GM12878 (cell line): ENCODE measurements at regions not wholly inside any gene's neighbourhood (a gene's known extent, or its start where the extent isn't known, plus 50 kb on each side); places are given as distances from the start of the nearest gene placed in this dataset.

ENCODE experiments used
- ATAC-seq: fragments of 200-7000 bp; cut with Tn5 transposase; 3 replicates; pipeline ENCODE4 v1.9.1; 2020; ENCODE audit warnings: mild to moderate bottlenecking, moderate library complexity
- BruUV-seq: library from RNA; stranded (reverse); fragments of 400-500 nt; replicated peaks from 2 replicates; lab custom pipeline; 2021; lab: Mats Ljungman, UMichigan
- CTCF ChIA-PET: fragments of 300-600 bp; sonication (Branson Sonifier 250); formaldehyde crosslinking; extraction: SDS; loops from one replicate; lab custom pipeline; 2021; ENCODE audit warnings: inconsistent platforms; lab: Yijun Ruan, JAX
- POLR2A ChIA-PET: fragments of 350-600 bp; formaldehyde crosslinking; extraction: SDS; loops from one replicate; lab custom pipeline; 2021; ENCODE audit warnings: inconsistent platforms; lab: Charles Lee
- RAD21 ChIA-PET: fragments of 300-600 bp; sonication (Branson Sonifier 250); formaldehyde crosslinking; loops from one replicate; lab custom pipeline; 2023; ENCODE audit warnings: antibody characterized with exemption; ENCODE audit not compliant: unreplicated experiment; lab: Charles Lee
- SMC1A ChIA-PET: fragments of 300-600 bp; sonication (Branson Sonifier 250); formaldehyde crosslinking; loops from one replicate; lab custom pipeline; 2023; ENCODE audit not compliant: unreplicated experiment, uncharacterized antibody; lab: Charles Lee
- DNase-seq: peaks from one replicate; pipeline ENCODE4 v3.0.0-alpha.2; 2011; ENCODE audit warnings: low read depth, low spot score
- FAIRE-seq: peaks from 3 replicates; lab custom pipeline; 2011; peaks lifted over from hg19 to GRCh38; lab: Jason Lieb, UNC
- H2AFZ ChIP-seq: 2 replicates; pipeline ENCODE4 v1.6.0; 2011; ENCODE audit warnings: low read depth, low read length, control low read depth; ENCODE audit not compliant: control insufficient read depth
- H3K27ac ChIP-seq: 2 replicates; pipeline ENCODE4 v1.5.1; 2011; ENCODE audit warnings: control low read depth; ENCODE audit not compliant: control insufficient read depth, insufficient read depth
- H3K27me3 ChIP-seq, 2 experiments: replicated peaks in 1 of 2; 2 replicates each; pipeline versions ENCODE4 v1.6.0 to v1.6.1; 2011; ENCODE audit warnings: low read length in 1 of 2; ENCODE audit not compliant: control insufficient read depth in 2 of 2, insufficient read depth in 2 of 2
- H3K36me3 ChIP-seq, 2 experiments: 2 replicates each; pipeline ENCODE4 v1.5.1; 2011; ENCODE audit warnings: low read length in 1 of 2; ENCODE audit not compliant: control insufficient read depth in 2 of 2, insufficient read depth in 2 of 2
- H3K4me1 ChIP-seq: 2 replicates; pipeline ENCODE4 v1.6.1; 2011; ENCODE audit warnings: mild to moderate bottlenecking, low read length, moderate library complexity, mixed read lengths; ENCODE audit not compliant: control insufficient read depth, insufficient read depth
- H3K4me2 ChIP-seq: 2 replicates; pipeline ENCODE4 v1.6.0; 2011; ENCODE audit warnings: control low read depth; ENCODE audit not compliant: control insufficient read depth, insufficient read depth
- H3K4me3 ChIP-seq: fragments of 200-600 bp; sonication (generic); 2 replicates; pipeline ENCODE4 v1.5.1; 2016
- H3K79me2 ChIP-seq: 2 replicates; pipeline ENCODE4 v1.6.0; 2011; ENCODE audit warnings: low read length; ENCODE audit not compliant: control insufficient read depth, insufficient read depth
- H3K9ac ChIP-seq: 2 replicates; pipeline ENCODE4 v1.8.0; 2011; ENCODE audit warnings: low read length, control low read depth, mixed read lengths; ENCODE audit not compliant: control insufficient read depth, insufficient read depth
- H3K9me3 ChIP-seq: replicated peaks from 3 replicates; pipeline ENCODE4 v1.5.1; 2011; ENCODE audit warnings: mild to moderate bottlenecking, low read length; ENCODE audit not compliant: control insufficient read depth, insufficient read depth
- H4K20me1 ChIP-seq: 2 replicates; pipeline ENCODE4 v1.6.0; 2011; ENCODE audit not compliant: control insufficient read depth, insufficient read depth
- CBFB ChIP-seq: IDR thresholded peaks from 2 replicates; pipeline ENCODE4 v1.6.1; 2016; ENCODE audit warnings: antibody characterized with exemption, low read depth
- E2F8 ChIP-seq: fragments of 450-650 bp; IDR thresholded peaks from 2 replicates; pipeline ENCODE4 v1.6.1; 2018; ENCODE audit warnings: mild to moderate bottlenecking, low read depth, moderate library complexity; ENCODE audit not compliant: partially characterized antibody
- EP300 ChIP-seq, 2 experiments: fragments of 150-350 bp in 1 of 2; IDR thresholded peaks; 2 replicates each; pipeline ENCODE4 v1.6.1; 2011 to 2012; ENCODE audit warnings: low read depth in 2 of 2, low read length in 2 of 2, borderline replicate concordance in 1 of 2, improper control_type of control experiment in 1 of 2, inconsistent platforms in 1 of 2; ENCODE audit not compliant: control insufficient read depth in 1 of 2
- IKZF1 ChIP-seq: fragments of 450-650 bp; conservative IDR thresholded peaks from 2 replicates; pipeline ENCODE4 v1.6.1; 2017; ENCODE audit warnings: antibody characterized with exemption, mild to moderate bottlenecking
- MEF2B ChIP-seq: fragments of 450-650 bp; IDR thresholded peaks from 2 replicates; pipeline ENCODE4 v1.6.1; 2018; ENCODE audit warnings: mild to moderate bottlenecking, moderate library complexity; ENCODE audit not compliant: partially characterized antibody, poor library complexity, severe bottlenecking
- MYB ChIP-seq: fragments of 150-350 bp; IDR thresholded peaks from 2 replicates; pipeline ENCODE4 v1.6.1; 2014; ENCODE audit warnings: mild to moderate bottlenecking, low read depth, low read length, borderline replicate concordance
- POLR2A ChIP-seq: IDR thresholded peaks from 2 replicates; pipeline ENCODE4 v1.6.1; 2011; ENCODE audit warnings: low read depth, mild to moderate bottlenecking, low read length
- POU2F2 ChIP-seq: IDR thresholded peaks from 3 replicates; pipeline ENCODE4 v1.6.1; 2011; ENCODE audit warnings: low read depth, mild to moderate bottlenecking, low read length, borderline replicate concordance
- TARDBP ChIP-seq: IDR thresholded peaks from 2 replicates; pipeline ENCODE4 v1.6.1; 2016; ENCODE audit warnings: borderline replicate concordance
- YBX1 ChIP-seq: fragments of 450-650 bp; IDR thresholded peaks from 2 replicates; pipeline ENCODE4 v1.6.1; 2016; ENCODE audit warnings: antibody characterized with exemption
- WGBS: methylation state at CpG from one replicate; pipeline ENCODE4 v1.1.6; 2016; ENCODE audit warnings: low lambda C conversion rate; ENCODE audit not compliant: insufficient replicate concordance, insufficient coverage; ENCODE audit errors: missing lambda C conversion rate; 5-methylcytosine and 5-hydroxymethylcytosine counted together
- in situ Hi-C: fragments of 300-500 bp; cut with MboI; formaldehyde crosslinking; loops from 9 replicates; pipeline ENCODE4 v1.14.3; 2018; ENCODE audit warnings: mixed read lengths
- intact Hi-C: fragments of 100-400 bp; cut with micrococcal nuclease; formaldehyde crosslinking; loops from one replicate; pipeline ENCODE4 v1.14.2; 2022; ENCODE audit not compliant: unreplicated experiment
- TF ChIP-seq, protein P1 (sequence below): fragments of 450-650 bp; IDR thresholded peaks from 2 replicates; pipeline ENCODE4 v1.6.1; 2016; ENCODE audit warnings: mild to moderate bottlenecking, moderate library complexity, borderline replicate concordance

GRCh38 chr2:12584338-12584737 is 132.4 kb upstream of the TRIB2 start:
- CTCF ChIA-PET = no interaction called here
- Histone ChIP-seq H4K20me1 (no peaks in the 10 kb centered on the region), H3K4me3 (no peak overlapping the region), H2AFZ (no peak overlapping the region), H3K4me2 (no peak overlapping the region), H3K4me1 (peaks cover 9% of the 10 kb centered on the region), H3K9ac (no peak overlapping the region), H3K9me3 (no peaks in the 10 kb centered on the region), H3K27me3 (no peaks in the 10 kb centered on the region), H3K27ac (no peak overlapping the region), H3K79me2 (no peaks in the 10 kb centered on the region), H3K36me3 (no peaks in the 10 kb centered on the region)
- POLR2A ChIA-PET = no interaction called here
- ATAC-seq (no peak), FAIRE-seq (no peak), DNase-seq (no peak)
- SMC1A ChIA-PET = no interaction called here
- in situ Hi-C loops (no loop called here), intact Hi-C loops (loop anchor here (10.0 kb wide), 1 partner anchor 750 kb away; no protein-coding TSS in a partner anchor)
- no TSS peak for BruUV-seq
- RAD21 ChIA-PET = no interaction called here
- TF ChIP-seq POU2F2 (no peak), YBX1 (no peak), EP300 (IDR thresholded peaks at IDR 0.05; ENCODE audit: borderline replicate concordance in 1 of 2, control insufficient read depth in 1 of 2, low read depth in 2 of 2, low read length in 2 of 2) (no peak), MYB (no peak), IKZF1 (no peak), E2F8 (no peak), CBFB (no peak), POLR2A (no peak), TARDBP (no peak), MEF2B (no peak)
- TF ChIP-seq, protein P1, sequence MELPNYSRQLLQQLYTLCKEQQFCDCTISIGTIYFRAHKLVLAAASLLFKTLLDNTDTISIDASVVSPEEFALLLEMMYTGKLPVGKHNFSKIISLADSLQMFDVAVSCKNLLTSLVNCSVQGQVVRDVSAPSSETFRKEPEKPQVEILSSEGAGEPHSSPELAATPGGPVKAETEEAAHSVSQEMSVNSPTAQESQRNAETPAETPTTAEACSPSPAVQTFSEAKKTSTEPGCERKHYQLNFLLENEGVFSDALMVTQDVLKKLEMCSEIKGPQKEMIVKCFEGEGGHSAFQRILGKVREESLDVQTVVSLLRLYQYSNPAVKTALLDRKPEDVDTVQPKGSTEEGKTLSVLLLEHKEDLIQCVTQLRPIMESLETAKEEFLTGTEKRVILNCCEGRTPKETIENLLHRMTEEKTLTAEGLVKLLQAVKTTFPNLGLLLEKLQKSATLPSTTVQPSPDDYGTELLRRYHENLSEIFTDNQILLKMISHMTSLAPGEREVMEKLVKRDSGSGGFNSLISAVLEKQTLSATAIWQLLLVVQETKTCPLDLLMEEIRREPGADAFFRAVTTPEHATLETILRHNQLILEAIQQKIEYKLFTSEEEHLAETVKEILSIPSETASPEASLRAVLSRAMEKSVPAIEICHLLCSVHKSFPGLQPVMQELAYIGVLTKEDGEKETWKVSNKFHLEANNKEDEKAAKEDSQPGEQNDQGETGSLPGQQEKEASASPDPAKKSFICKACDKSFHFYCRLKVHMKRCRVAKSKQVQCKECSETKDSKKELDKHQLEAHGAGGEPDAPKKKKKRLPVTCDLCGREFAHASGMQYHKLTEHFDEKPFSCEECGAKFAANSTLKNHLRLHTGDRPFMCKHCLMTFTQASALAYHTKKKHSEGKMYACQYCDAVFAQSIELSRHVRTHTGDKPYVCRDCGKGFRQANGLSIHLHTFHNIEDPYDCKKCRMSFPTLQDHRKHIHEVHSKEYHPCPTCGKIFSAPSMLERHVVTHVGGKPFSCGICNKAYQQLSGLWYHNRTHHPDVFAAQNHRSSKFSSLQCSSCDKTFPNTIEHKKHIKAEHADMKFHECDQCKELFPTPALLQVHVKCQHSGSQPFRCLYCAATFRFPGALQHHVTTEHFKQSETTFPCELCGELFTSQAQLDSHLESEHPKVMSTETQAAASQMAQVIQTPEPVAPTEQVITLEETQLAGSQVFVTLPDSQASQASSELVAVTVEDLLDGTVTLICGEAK = no peak
- 71% methylated on average over 3 of the region's 3 CpGs for WGBS
